ENCODE measurements at regions not wholly inside any gene's neighbourhood (a gene's known extent, or its start where the extent isn't known, plus 50 kb on each side); places are given as distances from the start of the nearest gene placed in this dataset.

- no peak for TF ChIP-seq POLR2A (IDR thresholded peaks at IDR 0.05; ENCODE audit: low read depth, low read length)
- no peak for TF ChIP-seq POLR2AphosphoS5 (IDR thresholded peaks at IDR 0.05; ENCODE audit: low read depth, low read length)
- no peak for TF ChIP-seq TAF1 (IDR thresholded peaks at IDR 0.05; ENCODE audit: low read depth, low read length)
- TF ChIP-seq SPI1 (IDR thresholded peaks at IDR 0.05; ENCODE audit: low read depth, low read length): no peak
- TF ChIP-seq PAX5 (IDR thresholded peaks at IDR 0.05; ENCODE audit: insufficient read depth, low read length, severe bottlenecking): no peak
Measured at GRCh38 chr6:26164120-26164505, 76.9 kb downstream of the HFE start.

All from GM12891 (cell line).